Osteocyte (in vitro differentiated cells): ENCODE measurements at regions not wholly inside any gene's neighbourhood (a gene's known extent, or its start where the extent isn't known, plus 50 kb on each side); places are given as distances from the start of the nearest gene placed in this dataset.

Source experiments
- DNase-seq: peaks from one replicate; pipeline ENCODE4 v3.0.0; 2021; ENCODE audit warnings: mixed read lengths; ENCODE audit not compliant: unreplicated experiment; ENCODE audit errors: extremely low spot score
- H3K27ac Mint-ChIP-seq: one replicate; pipeline ENCODE4 v1.8.0; 2021; ENCODE audit warnings: mild to moderate bottlenecking, mixed read lengths; ENCODE audit not compliant: unreplicated experiment
- H3K27me3 Mint-ChIP-seq: one replicate; pipeline ENCODE4 v1.8.0; 2021; ENCODE audit warnings: mixed read lengths; ENCODE audit not compliant: unreplicated experiment
- H3K36me3 Mint-ChIP-seq: one replicate; pipeline ENCODE4 v1.8.0; 2021; ENCODE audit warnings: mixed read lengths; ENCODE audit not compliant: unreplicated experiment
- H3K4me1 Mint-ChIP-seq: one replicate; pipeline ENCODE4 v1.8.0; 2021; ENCODE audit warnings: mixed read lengths; ENCODE audit not compliant: unreplicated experiment
- H3K4me3 Mint-ChIP-seq: one replicate; pipeline ENCODE4 v1.8.0; 2021; ENCODE audit warnings: mild to moderate bottlenecking, moderate library complexity, mixed read lengths; ENCODE audit not compliant: unreplicated experiment
- H3K9me3 Mint-ChIP-seq: one replicate; pipeline ENCODE4 v1.8.0; 2021; ENCODE audit warnings: mixed read lengths; ENCODE audit not compliant: unreplicated experiment
- CTCF ChIP-seq: fragments of 200-600 bp; sonication (generic); IDR thresholded peaks from 2 replicates; pipeline ENCODE4 v1.5.0; 2021; ENCODE audit warnings: antibody characterized with exemption, mild to moderate bottlenecking, moderate library complexity

DNA sequence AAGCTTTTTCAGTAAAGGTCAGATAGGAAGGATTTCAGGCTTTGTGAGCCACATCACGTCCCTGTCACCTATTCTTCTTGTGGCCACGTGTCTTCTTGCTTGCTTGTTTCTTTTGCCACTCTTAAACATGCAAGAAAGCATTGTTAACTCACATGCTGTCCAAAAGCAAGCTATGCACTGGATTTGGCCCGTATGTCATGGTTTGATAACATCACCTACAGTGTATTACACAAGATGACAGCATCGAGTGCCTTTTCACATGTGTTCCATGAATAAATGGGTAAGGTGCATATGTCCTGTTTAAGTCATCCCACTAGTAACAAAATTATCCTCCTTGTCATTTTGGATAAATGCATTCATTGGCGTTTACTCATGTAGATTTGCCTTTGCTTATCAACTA lies 468.0 kb upstream of the FAT1 start:
- DNase-seq: no peak
- Mint-ChIP-seq H3K27me3 (no peaks in the 10 kb centered on the region), H3K9me3 (no peaks in the 10 kb centered on the region), H3K27ac (no peak overlapping the region), H3K4me3 (no peak overlapping the region), H3K36me3 (no peaks in the 10 kb centered on the region), H3K4me1 (no peaks in the 10 kb centered on the region)
- TF ChIP-seq CTCF: no peak

DNA sequence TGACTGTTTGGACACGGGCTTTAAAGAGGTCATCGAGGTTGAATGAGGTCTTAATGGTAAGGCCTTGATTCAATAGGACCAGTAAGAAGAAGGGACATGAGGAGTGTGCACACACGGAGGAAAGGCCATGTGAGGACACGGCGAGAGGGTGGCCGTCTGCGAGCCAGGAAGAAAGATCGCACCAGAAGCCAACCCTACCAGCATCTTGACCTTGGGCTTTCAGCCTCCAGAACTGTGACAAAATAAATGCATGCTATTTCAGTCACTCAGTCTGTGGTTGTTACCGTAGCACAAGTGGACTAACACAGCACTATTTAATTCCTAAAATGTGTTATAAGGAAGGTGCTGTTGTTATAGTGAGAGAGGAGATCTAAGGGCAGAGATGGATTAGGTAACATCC lies 468.6 kb upstream of the FAT1 start:
- DNase-seq: no peak
- Mint-ChIP-seq H3K4me1 (no peaks in the 10 kb centered on the region), H3K27me3 (no peaks in the 10 kb centered on the region), H3K4me3 (no peak overlapping the region), H3K27ac (no peak overlapping the region), H3K9me3 (no peaks in the 10 kb centered on the region), H3K36me3 (no peaks in the 10 kb centered on the region)
- TF ChIP-seq CTCF: no peak

DNA sequence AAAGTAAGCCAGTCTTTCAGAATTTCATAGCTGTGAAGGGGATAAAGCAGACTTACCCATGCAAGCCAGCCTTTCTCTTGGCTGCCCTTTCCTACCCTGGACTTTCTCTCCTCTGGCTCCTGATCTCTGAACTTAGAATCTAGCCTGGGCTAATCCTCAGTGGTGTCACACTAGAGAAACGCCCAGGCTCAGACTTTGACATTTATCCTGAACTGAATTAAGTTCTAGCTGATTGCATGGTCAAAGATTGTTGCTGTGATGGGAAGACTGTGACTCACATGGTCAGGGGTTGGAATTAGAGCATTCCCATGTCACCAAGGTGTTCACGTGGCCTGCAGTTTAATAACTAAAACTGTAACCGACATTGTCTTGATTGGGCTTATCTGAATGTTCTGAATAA lies 469.5 kb upstream of the FAT1 start:
- no peaks in the 10 kb centered on the region for H3K36me3 Mint-ChIP-seq
- H3K27ac Mint-ChIP-seq: no peak overlapping the region
- no peak for TF ChIP-seq CTCF
- no peak overlapping the region for H3K4me3 Mint-ChIP-seq
- DNase-seq: no peak
- H3K27me3 Mint-ChIP-seq: no peaks in the 10 kb centered on the region
- no peaks in the 10 kb centered on the region for H3K4me1 Mint-ChIP-seq
- H3K9me3 Mint-ChIP-seq: no peaks in the 10 kb centered on the region

- H3K36me3 Mint-ChIP-seq: peaks cover 5% of the 10 kb centered on the region
- H3K27ac Mint-ChIP-seq: no peak overlapping the region
- TF ChIP-seq CTCF: no peak
- peaks cover 14% of the 10 kb centered on the region for H3K9me3 Mint-ChIP-seq
- H3K4me1 Mint-ChIP-seq: peaks cover 10% of the 10 kb centered on the region
- no peak overlapping the region for H3K4me3 Mint-ChIP-seq
- no peak for DNase-seq
- H3K27me3 Mint-ChIP-seq: no peaks in the 10 kb centered on the region
These were observed 480.8 kb upstream of the FAT1 start for GRCh38 chr4:187204389-187204918.

DNA sequence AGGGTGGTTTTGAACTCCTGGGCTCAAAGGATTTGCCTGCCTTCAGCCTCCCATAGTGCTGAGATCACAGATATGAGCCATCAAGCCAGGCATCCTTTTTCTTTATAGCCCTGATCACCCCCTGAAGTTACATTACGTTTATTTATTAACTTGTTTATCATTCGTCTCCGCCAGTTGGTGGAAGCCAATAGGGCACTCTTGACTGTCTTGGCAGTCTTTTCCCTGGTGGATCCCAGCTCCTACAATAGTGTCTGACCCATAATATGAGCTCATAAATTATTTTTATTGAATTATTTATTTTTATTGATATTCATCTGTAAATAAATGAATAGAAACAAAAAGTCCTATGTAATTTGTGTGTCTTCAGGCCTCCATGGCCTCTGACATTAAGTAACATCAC lies 484.3 kb upstream of the FAT1 start:
- DNase-seq: no peak
- Mint-ChIP-seq H3K4me1 (peaks cover 12% of the 10 kb centered on the region), H3K27me3 (no peaks in the 10 kb centered on the region), H3K27ac (no peak overlapping the region), H3K4me3 (no peak overlapping the region), H3K9me3 (peaks cover 6% of the 10 kb centered on the region), H3K36me3 (peaks cover 2% of the 10 kb centered on the region)
- TF ChIP-seq CTCF: no peak
